Choroid plexus epithelial cell (primary cell): ENCODE measurements at regions not wholly inside any gene's neighbourhood (a gene's known extent, or its start where the extent isn't known, plus 50 kb on each side); places are given as distances from the start of the nearest gene placed in this dataset.
A peak's percentile ranks its signal among the peaks of the same experiment; 100 is the strongest.

Experiments
- DNase-seq: peaks from one replicate; pipeline ENCODE4 v3.0.0-alpha.2; 2010; ENCODE audit warnings: low read depth
- H3K4me3 ChIP-seq: 2 replicates; pipeline ENCODE4 v1.5.1; 2011; ENCODE audit warnings: low read depth, mild to moderate bottlenecking, control low read depth, low read length, moderate library complexity
- TF ChIP-seq, protein P1 (sequence below): conservative IDR thresholded peaks from 2 replicates; pipeline ENCODE4 v1.5.1; 2011; ENCODE audit warnings: low read depth, mild to moderate bottlenecking, control low read depth, inconsistent platforms, low read length, moderate library complexity

DNA sequence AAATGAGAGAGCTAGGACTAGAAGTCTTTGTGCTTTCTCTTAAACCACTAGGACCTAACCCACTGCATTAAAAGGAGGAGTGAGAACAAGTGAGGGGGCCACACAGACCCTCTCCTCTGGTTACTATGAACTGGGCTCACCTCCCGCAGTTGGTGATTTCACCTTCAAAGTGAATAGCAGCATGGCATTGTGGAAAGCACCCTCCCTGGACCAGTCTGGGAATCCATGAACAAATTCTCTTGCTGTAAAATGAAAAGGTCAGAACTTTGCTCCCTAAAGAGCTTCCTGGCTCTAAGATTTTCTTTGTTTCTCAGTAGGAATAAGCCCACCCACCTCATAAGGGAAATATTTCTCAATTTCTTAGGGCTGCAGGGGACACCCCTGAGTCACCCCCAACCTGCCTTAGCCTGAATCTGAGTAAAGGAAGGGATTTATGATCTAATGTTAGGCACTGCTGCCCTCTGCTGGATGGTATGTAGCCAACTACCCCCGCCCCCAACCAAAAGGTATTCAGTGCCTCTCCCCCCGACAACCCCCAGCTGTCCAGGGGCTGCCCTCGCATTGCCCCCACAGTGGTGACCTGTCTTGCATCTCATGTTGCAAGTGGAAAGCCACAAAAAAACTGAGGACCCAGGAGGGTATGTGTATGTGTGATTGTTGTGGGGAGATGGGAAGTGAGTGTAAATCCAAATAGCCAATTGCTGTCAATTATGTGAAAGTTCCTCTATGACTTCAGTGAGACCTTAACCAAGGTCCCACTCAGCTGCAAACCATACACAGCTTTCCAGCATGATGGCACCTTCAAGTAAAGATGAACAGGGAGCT is 230.9 kb upstream of the SLC14A2 start:
- TF ChIP-seq, protein P1, sequence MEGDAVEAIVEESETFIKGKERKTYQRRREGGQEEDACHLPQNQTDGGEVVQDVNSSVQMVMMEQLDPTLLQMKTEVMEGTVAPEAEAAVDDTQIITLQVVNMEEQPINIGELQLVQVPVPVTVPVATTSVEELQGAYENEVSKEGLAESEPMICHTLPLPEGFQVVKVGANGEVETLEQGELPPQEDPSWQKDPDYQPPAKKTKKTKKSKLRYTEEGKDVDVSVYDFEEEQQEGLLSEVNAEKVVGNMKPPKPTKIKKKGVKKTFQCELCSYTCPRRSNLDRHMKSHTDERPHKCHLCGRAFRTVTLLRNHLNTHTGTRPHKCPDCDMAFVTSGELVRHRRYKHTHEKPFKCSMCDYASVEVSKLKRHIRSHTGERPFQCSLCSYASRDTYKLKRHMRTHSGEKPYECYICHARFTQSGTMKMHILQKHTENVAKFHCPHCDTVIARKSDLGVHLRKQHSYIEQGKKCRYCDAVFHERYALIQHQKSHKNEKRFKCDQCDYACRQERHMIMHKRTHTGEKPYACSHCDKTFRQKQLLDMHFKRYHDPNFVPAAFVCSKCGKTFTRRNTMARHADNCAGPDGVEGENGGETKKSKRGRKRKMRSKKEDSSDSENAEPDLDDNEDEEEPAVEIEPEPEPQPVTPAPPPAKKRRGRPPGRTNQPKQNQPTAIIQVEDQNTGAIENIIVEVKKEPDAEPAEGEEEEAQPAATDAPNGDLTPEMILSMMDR, result peak; percentile 74
- peak; percentile 60 for DNase-seq
- no peak overlapping the region for H3K4me3 ChIP-seq

DNA sequence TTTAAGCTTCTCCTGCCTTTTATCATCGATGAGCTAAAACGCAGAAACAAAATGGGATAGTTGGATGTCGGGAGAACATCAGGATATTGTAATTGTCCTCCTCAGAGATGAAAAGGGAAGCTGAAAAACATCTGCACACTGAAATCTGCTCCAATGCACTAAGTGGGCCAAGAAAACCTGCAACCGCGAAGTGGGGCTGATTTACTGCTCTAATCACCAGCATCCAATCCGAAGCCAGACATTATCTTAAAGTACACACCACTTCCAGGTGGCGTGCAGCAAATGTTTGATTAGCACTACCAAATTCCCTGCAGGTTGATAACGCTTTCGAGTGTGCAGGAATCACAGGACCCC is 230.3 kb upstream of the SLC14A2 start:
- TF ChIP-seq, protein P1, result no peak
- H3K4me3 ChIP-seq, result no peak overlapping the region
- DNase-seq, result no peak

DNA sequence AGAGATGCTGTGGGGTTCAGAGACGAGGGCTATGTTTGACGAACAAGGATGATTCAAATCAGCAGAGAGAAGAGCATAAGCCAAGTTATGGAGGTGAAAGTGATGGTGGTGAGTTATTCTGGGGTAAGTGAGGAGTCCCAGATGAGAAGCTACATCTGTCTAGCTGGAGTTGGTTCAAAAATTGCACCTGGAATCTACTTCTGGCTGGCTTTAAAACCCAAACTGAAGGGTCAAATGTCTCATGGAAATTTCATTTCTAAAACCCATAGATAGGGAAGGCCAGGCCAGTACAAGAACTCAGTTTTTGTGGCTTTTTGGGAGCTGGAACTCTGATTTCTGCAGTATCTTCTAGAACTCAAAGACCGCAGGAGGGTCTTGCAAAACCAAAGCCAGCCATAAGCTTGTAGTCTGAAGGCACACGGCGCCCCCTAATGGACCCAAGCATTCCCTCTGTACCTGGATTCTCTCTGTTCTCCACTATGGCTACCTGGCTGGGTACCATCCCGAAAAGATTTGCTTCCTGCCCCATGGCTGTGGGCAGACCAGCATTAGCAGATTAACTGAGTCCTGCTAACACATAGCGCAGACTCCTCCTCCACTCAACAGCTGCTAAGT is 229.1 kb upstream of the SLC14A2 start:
- TF ChIP-seq, protein P1, result peak; percentile 60
- H3K4me3 ChIP-seq, result no peak overlapping the region
- DNase-seq, result peak; percentile 36

DNA sequence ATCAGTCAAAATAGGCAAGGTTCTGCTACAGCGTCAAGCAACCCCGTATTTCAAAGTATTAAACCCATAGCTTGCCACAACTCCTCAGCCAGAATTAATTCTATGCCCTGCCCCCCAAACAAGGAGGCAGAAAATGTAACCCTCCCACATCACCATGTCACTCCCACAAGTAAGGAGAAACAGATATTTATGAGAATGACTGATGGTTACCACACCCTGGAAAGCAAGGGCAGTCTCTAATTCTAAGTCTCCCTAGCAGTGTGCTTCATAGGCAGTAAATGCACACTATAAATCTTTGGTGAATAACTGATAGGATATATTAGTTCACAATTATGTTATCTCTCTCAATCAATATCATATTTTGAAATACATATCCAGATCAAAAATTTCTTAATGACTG is 228.0 kb upstream of the SLC14A2 start:
- H3K4me3 ChIP-seq, result no peak overlapping the region
- TF ChIP-seq, protein P1, result no peak
- DNase-seq, result no peak

DNA sequence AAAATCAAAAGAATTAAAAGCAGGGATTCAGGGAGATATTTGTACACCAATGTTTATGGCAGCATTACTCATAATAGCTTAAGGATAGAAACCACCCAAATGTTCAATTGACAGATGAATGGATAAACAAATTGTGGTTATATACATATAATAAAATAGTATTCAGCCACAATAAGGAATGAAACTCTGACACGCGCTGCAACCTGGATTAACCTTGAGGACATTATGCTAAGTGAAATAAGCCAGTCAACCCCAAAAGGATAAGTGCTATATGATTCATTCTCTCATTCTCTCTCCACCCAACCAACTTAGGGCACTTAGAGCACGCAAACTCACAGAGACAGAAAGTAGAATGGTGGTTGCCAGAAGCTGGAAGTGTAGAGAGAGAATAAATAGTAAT is 216.8 kb upstream of the SLC14A2 start:
- DNase-seq, result no peak
- TF ChIP-seq, protein P1, result no peak
- no peak overlapping the region for H3K4me3 ChIP-seq

DNA sequence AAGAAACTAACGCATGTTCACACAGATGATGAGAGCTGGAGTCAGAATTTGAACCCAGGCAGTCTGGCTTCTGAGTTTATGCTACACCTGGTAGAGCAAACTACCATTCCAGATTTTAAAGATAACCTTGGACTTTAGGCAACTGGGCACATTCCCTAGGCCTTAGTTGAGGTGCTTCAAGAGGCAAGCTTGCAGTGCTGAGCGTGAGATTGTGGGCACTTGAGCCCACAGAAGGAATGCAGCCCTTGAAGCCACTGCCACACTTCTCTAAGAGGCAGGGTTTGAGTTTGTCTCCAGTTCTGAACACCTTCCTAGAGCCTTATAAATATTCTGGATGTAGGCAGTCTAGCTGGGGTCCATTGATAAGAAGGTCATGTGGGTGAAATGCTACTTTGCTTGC is 216.1 kb upstream of the SLC14A2 start:
- DNase-seq, result no peak
- H3K4me3 ChIP-seq, result no peak overlapping the region
- TF ChIP-seq, protein P1, result no peak

DNA sequence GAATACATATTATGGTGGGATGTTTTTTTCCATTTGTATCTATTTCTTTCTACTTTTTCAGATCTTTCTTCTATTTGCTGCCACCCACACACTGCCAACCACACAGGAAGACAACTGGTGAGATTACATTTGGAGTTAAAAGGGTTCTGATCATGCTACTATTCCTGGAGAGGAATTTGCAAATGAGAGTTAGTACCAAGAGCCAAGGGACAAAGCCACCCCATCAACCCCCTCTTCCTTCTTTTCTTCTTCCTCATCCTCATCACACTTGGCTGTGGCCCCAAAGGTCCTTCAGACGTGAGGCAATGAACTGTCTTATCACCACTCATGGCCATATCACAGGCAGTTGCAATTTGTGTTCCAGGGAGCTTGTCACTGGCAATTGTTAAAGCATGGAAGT is 215.6 kb upstream of the SLC14A2 start:
- H3K4me3 ChIP-seq, result no peak overlapping the region
- no peak for DNase-seq
- TF ChIP-seq, protein P1, result no peak
